Fibroblast of lung (primary cell): ENCODE measurements at regions not wholly inside any gene's neighbourhood (a gene's known extent, or its start where the extent isn't known, plus 50 kb on each side); places are given as distances from the start of the nearest gene placed in this dataset.

Experiments used
- DNase-seq, 2 donors: peaks; one replicate each; pipeline versions ENCODE4 v3.0.0 to v3.0.0-alpha.2; 2010; ENCODE audit warnings: low read depth in 2 of 2
- H2AFZ ChIP-seq: 2 replicates; pipeline ENCODE4 v1.5.1; 2012; ENCODE audit warnings: low read length, control low read depth, inconsistent platforms
- H3K27ac ChIP-seq: 2 replicates; pipeline ENCODE4 v1.5.1; 2011; ENCODE audit warnings: low read length, control low read depth; ENCODE audit not compliant: insufficient read depth
- H3K27me3 ChIP-seq: 2 replicates; pipeline ENCODE4 v1.5.1; 2011; ENCODE audit warnings: mild to moderate bottlenecking, low read length; ENCODE audit not compliant: control insufficient read depth, insufficient read depth
- H3K36me3 ChIP-seq: 2 replicates; pipeline ENCODE4 v1.5.1; 2011; ENCODE audit warnings: low read length; ENCODE audit not compliant: control insufficient read depth, insufficient read depth
- H3K4me1 ChIP-seq: 2 replicates; pipeline ENCODE4 v1.5.1; 2011; ENCODE audit warnings: low read length; ENCODE audit not compliant: control insufficient read depth, insufficient read depth; ENCODE audit errors: extremely low read depth
- H3K4me2 ChIP-seq: 2 replicates; pipeline ENCODE4 v1.5.1; 2011; ENCODE audit warnings: low read length, control low read depth; ENCODE audit not compliant: insufficient read depth; ENCODE audit errors: extremely low read depth
- H3K4me3 ChIP-seq, 4 experiments: fragments of 200-600 bp in 1 of 4; sonication (generic) in 1 of 4; replicated peaks in 1 of 4; 2 replicates each; pipeline ENCODE4 v1.5.1; 2011 to 2016; ENCODE audit warnings: low read length in 4 of 4, low read depth in 3 of 4, mild to moderate bottlenecking in 3 of 4, control low read depth in 2 of 4, inconsistent platforms in 1 of 4, mixed read lengths in 1 of 4; ENCODE audit not compliant: insufficient read depth in 1 of 4; ENCODE audit errors: control extremely low read depth in 1 of 4
- H3K79me2 ChIP-seq: 2 replicates; pipeline ENCODE4 v1.5.1; 2012; ENCODE audit warnings: mild to moderate bottlenecking, low read length, inconsistent platforms; ENCODE audit not compliant: control insufficient read depth, insufficient read depth
- H3K9ac ChIP-seq: 2 replicates; pipeline ENCODE4 v1.5.1; 2011; ENCODE audit warnings: mild to moderate bottlenecking, low read length, control low read depth; ENCODE audit not compliant: insufficient read depth
- H3K9me3 ChIP-seq: 2 replicates; pipeline ENCODE4 v1.5.1; 2012; ENCODE audit warnings: low read depth, low read length; ENCODE audit not compliant: control insufficient read depth, insufficient read depth
- H4K20me1 ChIP-seq: 2 replicates; pipeline ENCODE4 v1.5.1; 2011; ENCODE audit warnings: low read length; ENCODE audit not compliant: control insufficient read depth, insufficient read depth; ENCODE audit errors: extremely low read depth
- EZH2 ChIP-seq: IDR thresholded peaks from 2 replicates; pipeline ENCODE4 v1.5.1; 2012; ENCODE audit warnings: low read length, control low read depth, mild to moderate bottlenecking; ENCODE audit errors: missing control alignments
- TF ChIP-seq, protein P1 (sequence below), 2 donors: IDR thresholded peaks in 1 of 2; conservative IDR thresholded peaks in 1 of 2; 1 replicate in 1 of 2; 2 replicates in 1 of 2; pipeline ENCODE4 v1.5.1; 2011 to 2012; ENCODE audit warnings: low read length in 2 of 2, control low read depth in 1 of 2, inconsistent platforms in 1 of 2, low read depth in 1 of 2, mild to moderate bottlenecking in 1 of 2

GRCh38 chr12:24460506-24460905 lies 488.4 kb downstream of the BCAT1 start:
- TF ChIP-seq EZH2, result no peak
- TF ChIP-seq, protein P1, sequence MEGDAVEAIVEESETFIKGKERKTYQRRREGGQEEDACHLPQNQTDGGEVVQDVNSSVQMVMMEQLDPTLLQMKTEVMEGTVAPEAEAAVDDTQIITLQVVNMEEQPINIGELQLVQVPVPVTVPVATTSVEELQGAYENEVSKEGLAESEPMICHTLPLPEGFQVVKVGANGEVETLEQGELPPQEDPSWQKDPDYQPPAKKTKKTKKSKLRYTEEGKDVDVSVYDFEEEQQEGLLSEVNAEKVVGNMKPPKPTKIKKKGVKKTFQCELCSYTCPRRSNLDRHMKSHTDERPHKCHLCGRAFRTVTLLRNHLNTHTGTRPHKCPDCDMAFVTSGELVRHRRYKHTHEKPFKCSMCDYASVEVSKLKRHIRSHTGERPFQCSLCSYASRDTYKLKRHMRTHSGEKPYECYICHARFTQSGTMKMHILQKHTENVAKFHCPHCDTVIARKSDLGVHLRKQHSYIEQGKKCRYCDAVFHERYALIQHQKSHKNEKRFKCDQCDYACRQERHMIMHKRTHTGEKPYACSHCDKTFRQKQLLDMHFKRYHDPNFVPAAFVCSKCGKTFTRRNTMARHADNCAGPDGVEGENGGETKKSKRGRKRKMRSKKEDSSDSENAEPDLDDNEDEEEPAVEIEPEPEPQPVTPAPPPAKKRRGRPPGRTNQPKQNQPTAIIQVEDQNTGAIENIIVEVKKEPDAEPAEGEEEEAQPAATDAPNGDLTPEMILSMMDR (conservative IDR thresholded peaks at IDR 0.05 in 1 of 2, IDR thresholded peaks at IDR 0.05 in 1 of 2; ENCODE audit: low read depth in 1 of 2, low read length in 2 of 2), result no peak
- Histone ChIP-seq H3K9me3 (no peaks in the 10 kb centered on the region), H3K27ac (no peak overlapping the region), H3K36me3 (no peaks in the 10 kb centered on the region), H2AFZ (no peak overlapping the region), H3K4me1 (peaks cover 5% of the 10 kb centered on the region), H3K27me3 (no peaks in the 10 kb centered on the region), H4K20me1 (no peaks in the 10 kb centered on the region), H3K4me3 (no peak overlapping the region), H3K79me2 (no peaks in the 10 kb centered on the region), H3K4me2 (no peak overlapping the region), H3K9ac (no peak overlapping the region)
- DNase-seq, result no peak

DNA sequence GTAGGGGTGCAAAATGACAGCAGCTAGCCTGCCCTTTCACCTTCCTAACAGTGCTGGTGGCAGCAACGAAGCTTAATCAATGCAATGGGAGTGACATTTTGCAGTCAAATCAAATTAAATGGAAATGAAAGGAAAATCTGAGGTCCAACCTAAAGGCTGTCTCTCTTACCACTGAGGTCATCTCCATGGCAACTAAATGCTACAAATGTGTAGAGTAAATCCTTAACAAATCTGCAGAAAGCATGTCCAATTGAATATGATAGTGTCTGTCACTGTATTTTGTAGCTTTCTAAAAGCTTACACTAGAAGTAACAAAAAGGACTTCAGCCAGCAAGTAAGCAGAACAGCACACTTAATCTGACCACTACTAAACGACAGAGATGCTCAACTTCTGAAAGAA lies 488.8 kb downstream of the BCAT1 start:
- no peaks in the 10 kb centered on the region for H3K36me3 ChIP-seq
- H3K4me3 ChIP-seq, result no peak overlapping the region
- no peaks in the 10 kb centered on the region for H3K79me2 ChIP-seq
- H3K4me2 ChIP-seq, result no peak overlapping the region
- no peak overlapping the region for H3K9ac ChIP-seq
- no peaks in the 10 kb centered on the region for H3K9me3 ChIP-seq
- no peaks in the 10 kb centered on the region for H4K20me1 ChIP-seq
- peaks cover 5% of the 10 kb centered on the region for H3K4me1 ChIP-seq
- DNase-seq, result no peak
- no peaks in the 10 kb centered on the region for H3K27me3 ChIP-seq
- TF ChIP-seq EZH2, result no peak
- TF ChIP-seq, protein P1 (conservative IDR thresholded peaks at IDR 0.05 in 1 of 2, IDR thresholded peaks at IDR 0.05 in 1 of 2; ENCODE audit: low read depth in 1 of 2, low read length in 2 of 2), result no peak
- H2AFZ ChIP-seq, result no peak overlapping the region
- H3K27ac ChIP-seq, result no peak overlapping the region

- no peaks in the 10 kb centered on the region for H3K79me2 ChIP-seq
- no peak overlapping the region for H3K4me3 ChIP-seq
- no peak overlapping the region for H3K4me2 ChIP-seq
- no peak overlapping the region for H2AFZ ChIP-seq
- DNase-seq, result no peak
- no peaks in the 10 kb centered on the region for H4K20me1 ChIP-seq
- H3K27me3 ChIP-seq, result no peaks in the 10 kb centered on the region
- H3K27ac ChIP-seq, result no peak overlapping the region
- H3K4me1 ChIP-seq, result peaks cover 5% of the 10 kb centered on the region
- H3K9ac ChIP-seq, result no peak overlapping the region
- H3K9me3 ChIP-seq, result no peaks in the 10 kb centered on the region
- TF ChIP-seq, protein P1 (conservative IDR thresholded peaks at IDR 0.05 in 1 of 2, IDR thresholded peaks at IDR 0.05 in 1 of 2; ENCODE audit: low read depth in 1 of 2, low read length in 2 of 2), result no peak
- TF ChIP-seq EZH2, result no peak
- H3K36me3 ChIP-seq, result no peaks in the 10 kb centered on the region
Observed at GRCh38 chr12:24455811-24456210, 493.1 kb downstream of the BCAT1 start.
